ENCODE measurements at regions not wholly inside any gene's neighbourhood (a gene's known extent, or its start where the extent isn't known, plus 50 kb on each side); places are given as distances from the start of the nearest gene placed in this dataset.

DNA sequence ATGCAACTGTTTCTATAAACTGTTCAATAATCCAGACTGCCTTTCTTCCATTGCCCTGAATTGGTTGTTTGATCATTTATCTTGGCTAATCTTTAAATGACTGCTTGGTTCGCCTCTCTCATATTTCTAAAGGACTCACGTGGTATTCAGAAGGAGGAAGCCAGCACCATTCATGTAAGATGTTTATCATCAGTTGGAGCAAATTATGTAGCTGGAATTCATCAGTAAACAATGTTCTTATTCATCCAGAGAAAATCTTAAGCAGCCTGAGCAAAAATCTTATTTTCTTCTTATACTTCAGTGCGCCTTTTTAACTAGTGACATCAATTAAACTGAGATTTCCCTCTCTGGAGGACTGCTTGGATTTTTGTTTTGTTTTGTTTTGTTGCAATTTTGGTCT is 538.7 kb upstream of the TMEM132C start:
- in situ Hi-C loops (cut with MboI), result no loop called here
- no TSS peak for BruUV-seq (replicated peaks)
- no peak for DNase-seq (ENCODE audit: low read depth, low spot score)
- Histone ChIP-seq H4K20me1 (ENCODE audit: control insufficient read depth, insufficient read depth) (no peaks in the 10 kb centered on the region), H3K79me2 (ENCODE audit: control insufficient read depth, insufficient read depth, low read length) (no peaks in the 10 kb centered on the region), H3K4me2 (ENCODE audit: control insufficient read depth, insufficient read depth) (no peak overlapping the region), H3K4me1 (ENCODE audit: control insufficient read depth, insufficient read depth, low read length) (no peaks in the 10 kb centered on the region), H2AFZ (ENCODE audit: control insufficient read depth, low read depth, low read length) (no peak overlapping the region), H3K36me3 (ENCODE audit: control insufficient read depth in 2 of 2, insufficient read depth in 2 of 2, low read length in 1 of 2) (no peaks in the 10 kb centered on the region), H3K9me3 (replicated peaks; ENCODE audit: control insufficient read depth, insufficient read depth, low read length) (no peaks in the 10 kb centered on the region), H3K27me3 (replicated peaks in 1 of 2; ENCODE audit: control insufficient read depth in 2 of 2, insufficient read depth in 2 of 2, low read length in 1 of 2) (no peaks in the 10 kb centered on the region), H3K27ac (ENCODE audit: control insufficient read depth, insufficient read depth) (no peak overlapping the region), H3K9ac (ENCODE audit: control insufficient read depth, insufficient read depth, low read length) (no peak overlapping the region), H3K4me3 (no peak overlapping the region)
- intact Hi-C loops (cut with micrococcal nuclease; ENCODE audit: unreplicated experiment), result no loop called here
- TF ChIP-seq, protein P1, sequence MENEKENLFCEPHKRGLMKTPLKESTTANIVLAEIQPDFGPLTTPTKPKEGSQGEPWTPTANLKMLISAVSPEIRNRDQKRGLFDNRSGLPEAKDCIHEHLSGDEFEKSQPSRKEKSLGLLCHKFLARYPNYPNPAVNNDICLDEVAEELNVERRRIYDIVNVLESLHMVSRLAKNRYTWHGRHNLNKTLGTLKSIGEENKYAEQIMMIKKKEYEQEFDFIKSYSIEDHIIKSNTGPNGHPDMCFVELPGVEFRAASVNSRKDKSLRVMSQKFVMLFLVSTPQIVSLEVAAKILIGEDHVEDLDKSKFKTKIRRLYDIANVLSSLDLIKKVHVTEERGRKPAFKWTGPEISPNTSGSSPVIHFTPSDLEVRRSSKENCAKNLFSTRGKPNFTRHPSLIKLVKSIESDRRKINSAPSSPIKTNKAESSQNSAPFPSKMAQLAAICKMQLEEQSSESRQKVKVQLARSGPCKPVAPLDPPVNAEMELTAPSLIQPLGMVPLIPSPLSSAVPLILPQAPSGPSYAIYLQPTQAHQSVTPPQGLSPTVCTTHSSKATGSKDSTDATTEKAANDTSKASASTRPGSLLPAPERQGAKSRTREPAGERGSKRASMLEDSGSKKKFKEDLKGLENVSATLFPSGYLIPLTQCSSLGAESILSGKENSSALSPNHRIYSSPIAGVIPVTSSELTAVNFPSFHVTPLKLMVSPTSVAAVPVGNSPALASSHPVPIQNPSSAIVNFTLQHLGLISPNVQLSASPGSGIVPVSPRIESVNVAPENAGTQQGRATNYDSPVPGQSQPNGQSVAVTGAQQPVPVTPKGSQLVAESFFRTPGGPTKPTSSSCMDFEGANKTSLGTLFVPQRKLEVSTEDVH (IDR thresholded peaks at IDR 0.05; ENCODE audit: low read depth, partially characterized antibody), result no peak
- TF ChIP-seq JUND (IDR thresholded peaks at IDR 0.05; ENCODE audit: low read depth, low read length) (no peak), EP300 (IDR thresholded peaks at IDR 0.05; ENCODE audit: borderline replicate concordance in 1 of 2, control insufficient read depth in 1 of 2, low read depth in 2 of 2, low read length in 2 of 2) (no peak), CTCF (IDR thresholded peaks at IDR 0.05 in 2 of 3, conservative IDR thresholded peaks at IDR 0.05 in 1 of 3; ENCODE audit: control insufficient read depth in 2 of 3, extremely low read depth in 1 of 3, insufficient read depth in 1 of 3, low read depth in 3 of 3, low read length in 3 of 3) (no peak), KDM1A (IDR thresholded peaks at IDR 0.05; ENCODE audit: borderline replicate concordance) (no peak), BMI1 (IDR thresholded peaks at IDR 0.05; ENCODE audit: borderline replicate concordance) (no peak), MXI1 (IDR thresholded peaks at IDR 0.05; ENCODE audit: low read depth, low read length) (no peak)
- ChIA-PET SMC1A (ENCODE audit: uncharacterized antibody, unreplicated experiment) (no interaction called here), CTCF (no interaction called here), POLR2A (no interaction called here), RAD21 (ENCODE audit: unreplicated experiment) (no interaction called here)
- no peak for FAIRE-seq
- ATAC-seq, result no peak
- WGBS (ENCODE audit: insufficient coverage, insufficient replicate concordance, low lambda C conversion rate, missing lambda C conversion rate), result 2% methylated on average over 3 of the region's 3 CpGs
